Breast epithelium (tissue), 3 donors: ENCODE measurements at regions not wholly inside any gene's neighbourhood (a gene's known extent, or its start where the extent isn't known, plus 50 kb on each side); places are given as distances from the start of the nearest gene placed in this dataset.

Experiments
- CTCF ChIP-seq, 3 donors: fragments of 450-650 bp; IDR thresholded peaks; one replicate each; pipeline ENCODE4 v1.5.1; 2016 to 2017; ENCODE audit warnings: antibody characterized with exemption in 3 of 3, mild to moderate bottlenecking in 3 of 3, moderate library complexity in 3 of 3
- POLR2A ChIP-seq: fragments of 450-650 bp; IDR thresholded peaks from one replicate; pipeline ENCODE4 v1.6.1; 2016; ENCODE audit warnings: antibody characterized with exemption, mild to moderate bottlenecking, moderate library complexity
- POLR2AphosphoS5 ChIP-seq, 3 donors: sonication (generic); formaldehyde crosslinking; IDR thresholded peaks; one replicate each; pipeline ENCODE4 v1.6.1; 2017; ENCODE audit warnings: antibody characterized with exemption in 3 of 3

- peak in 2 of 3 donors; percentile 55 to 83 for TF ChIP-seq CTCF (IDR thresholded peaks at IDR 0.05)
- peak in 2 of 3 donors; percentile 19 to 33 for TF ChIP-seq POLR2AphosphoS5 (IDR thresholded peaks at IDR 0.05)
- TF ChIP-seq POLR2A: no peak
Measured at GRCh38 chr14:100440207-100440631, 117.1 kb downstream of the SLC25A47 start.
